GM12892 (cell line): ENCODE measurements at regions not wholly inside any gene's neighbourhood (a gene's known extent, or its start where the extent isn't known, plus 50 kb on each side); places are given as distances from the start of the nearest gene placed in this dataset.

ENCODE experiments used
- POLR2A ChIP-seq: IDR thresholded peaks from 2 replicates; pipeline ENCODE4 v1.6.1; 2011; ENCODE audit warnings: low read depth, low read length, control low read depth
- TAF1 ChIP-seq: IDR thresholded peaks from 2 replicates; pipeline ENCODE4 v1.6.1; 2011; ENCODE audit warnings: low read depth, mild to moderate bottlenecking, control low read depth, low read length, borderline replicate concordance

GRCh38 chr14:29126361-29126760 lies 359.8 kb downstream of the FOXG1 start:
- no peak for TF ChIP-seq POLR2A
- TF ChIP-seq TAF1 = no peak
